ENCODE measurements at regions not wholly inside any gene's neighbourhood (a gene's known extent, or its start where the extent isn't known, plus 50 kb on each side); places are given as distances from the start of the nearest gene placed in this dataset.

GRCh38 chr6:98092331-98092730 lies 742.0 kb upstream of the POU3F2 start:
- no peak overlapping the region for H3K4me3 ChIP-seq (ENCODE audit: low read depth, low read length)
- TF ChIP-seq, protein P1, sequence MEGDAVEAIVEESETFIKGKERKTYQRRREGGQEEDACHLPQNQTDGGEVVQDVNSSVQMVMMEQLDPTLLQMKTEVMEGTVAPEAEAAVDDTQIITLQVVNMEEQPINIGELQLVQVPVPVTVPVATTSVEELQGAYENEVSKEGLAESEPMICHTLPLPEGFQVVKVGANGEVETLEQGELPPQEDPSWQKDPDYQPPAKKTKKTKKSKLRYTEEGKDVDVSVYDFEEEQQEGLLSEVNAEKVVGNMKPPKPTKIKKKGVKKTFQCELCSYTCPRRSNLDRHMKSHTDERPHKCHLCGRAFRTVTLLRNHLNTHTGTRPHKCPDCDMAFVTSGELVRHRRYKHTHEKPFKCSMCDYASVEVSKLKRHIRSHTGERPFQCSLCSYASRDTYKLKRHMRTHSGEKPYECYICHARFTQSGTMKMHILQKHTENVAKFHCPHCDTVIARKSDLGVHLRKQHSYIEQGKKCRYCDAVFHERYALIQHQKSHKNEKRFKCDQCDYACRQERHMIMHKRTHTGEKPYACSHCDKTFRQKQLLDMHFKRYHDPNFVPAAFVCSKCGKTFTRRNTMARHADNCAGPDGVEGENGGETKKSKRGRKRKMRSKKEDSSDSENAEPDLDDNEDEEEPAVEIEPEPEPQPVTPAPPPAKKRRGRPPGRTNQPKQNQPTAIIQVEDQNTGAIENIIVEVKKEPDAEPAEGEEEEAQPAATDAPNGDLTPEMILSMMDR (IDR thresholded peaks at IDR 0.05; ENCODE audit: low read depth, low read length), result no peak

DNA sequence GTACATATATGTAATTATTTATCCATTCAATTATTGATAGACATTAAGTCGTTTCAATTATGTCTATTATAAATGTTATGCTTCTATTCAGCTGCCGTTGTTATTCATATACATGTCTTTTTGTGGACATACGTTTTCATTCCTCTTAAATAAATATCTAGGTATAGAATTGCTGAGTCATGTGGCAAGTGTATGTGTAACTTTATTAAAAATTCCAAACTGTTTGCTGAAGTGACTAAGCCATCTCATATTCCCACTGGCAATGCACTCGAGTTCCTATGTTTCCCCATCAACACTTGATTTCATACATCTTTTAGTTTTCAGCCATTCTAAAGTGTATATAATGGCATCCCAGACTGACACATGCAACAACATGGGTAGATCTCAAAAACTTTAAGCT lies 739.7 kb upstream of the POU3F2 start:
- H3K4me3 ChIP-seq (ENCODE audit: low read depth, low read length), result no peak overlapping the region
- TF ChIP-seq, protein P1 (IDR thresholded peaks at IDR 0.05; ENCODE audit: low read depth, low read length), result no peak

GRCh38 chr6:98107801-98108200 lies 726.6 kb upstream of the POU3F2 start:
- H3K4me3 ChIP-seq (ENCODE audit: low read depth, low read length), result no peak overlapping the region
- TF ChIP-seq, protein P1 (IDR thresholded peaks at IDR 0.05; ENCODE audit: low read depth, low read length), result no peak

- TF ChIP-seq, protein P1 (IDR thresholded peaks at IDR 0.05; ENCODE audit: low read depth, low read length), result no peak
- no peak overlapping the region for H3K4me3 ChIP-seq (ENCODE audit: low read depth, low read length)
These were observed 717.9 kb upstream of the POU3F2 start for GRCh38 chr6:98116455-98116854.

DNA sequence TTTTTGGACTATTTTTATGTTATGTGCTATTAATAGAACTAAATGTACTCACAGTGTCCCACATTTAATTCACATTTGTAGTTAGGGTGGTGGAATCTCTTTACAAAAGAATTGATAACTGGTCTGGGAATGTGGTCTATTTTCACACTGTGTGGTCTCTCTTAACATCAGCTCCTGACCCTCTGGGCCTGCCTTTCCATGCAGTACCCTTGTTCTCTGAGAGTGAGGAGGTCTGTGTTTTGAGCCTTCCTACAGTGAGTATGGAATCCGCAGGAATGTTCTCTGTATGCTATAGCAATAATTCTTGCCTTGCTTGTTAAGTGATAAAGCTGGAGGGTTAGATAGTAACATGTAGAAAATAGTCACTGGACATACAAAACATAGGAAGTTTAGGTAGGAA lies 717.3 kb upstream of the POU3F2 start:
- H3K4me3 ChIP-seq (ENCODE audit: low read depth, low read length), result no peak overlapping the region
- TF ChIP-seq, protein P1 (IDR thresholded peaks at IDR 0.05; ENCODE audit: low read depth, low read length), result no peak

- no peak overlapping the region for H3K4me3 ChIP-seq (ENCODE audit: low read depth, low read length)
- TF ChIP-seq, protein P1 (IDR thresholded peaks at IDR 0.05; ENCODE audit: low read depth, low read length), result no peak
These were observed 715.9 kb upstream of the POU3F2 start for GRCh38 chr6:98118397-98119045.

DNA sequence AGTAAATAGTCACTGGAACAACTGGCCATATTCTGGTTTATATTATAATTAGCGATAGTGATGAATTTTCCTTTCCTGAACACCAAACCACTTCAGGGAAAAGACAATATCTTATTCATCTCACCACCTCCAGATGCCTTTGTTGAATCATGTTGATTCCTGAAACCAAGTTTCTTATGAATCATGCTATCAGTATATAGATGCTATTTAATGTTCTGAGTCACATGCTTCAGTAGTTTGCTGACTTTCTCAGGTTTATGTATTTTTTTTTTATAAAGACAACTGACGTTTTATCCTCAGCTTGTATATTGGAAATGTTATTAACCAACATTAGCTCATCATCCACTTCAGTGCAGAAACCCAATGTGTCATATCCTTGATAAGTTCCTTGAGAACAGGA lies 710.2 kb upstream of the POU3F2 start:
- no peak overlapping the region for H3K4me3 ChIP-seq (ENCODE audit: low read depth, low read length)
- TF ChIP-seq, protein P1 (IDR thresholded peaks at IDR 0.05; ENCODE audit: low read depth, low read length), result no peak

Measured in WI38 (cell line).